Adrenal gland (tissue), 9 donors: ENCODE measurements at regions not wholly inside any gene's neighbourhood (a gene's known extent, or its start where the extent isn't known, plus 50 kb on each side); places are given as distances from the start of the nearest gene placed in this dataset.
A peak's percentile ranks its signal among the peaks of the same experiment; 100 is the strongest.

Experiments
- DNase-seq, 7 donors: peaks; one replicate each; pipeline ENCODE4 v3.0.0-alpha.2; 2019 to 2020
- H3K27ac ChIP-seq, 5 donors: fragments of 200-600 bp; sonication (generic) in 4 of 5; 1 replicate in 3 of 5; 2 replicates in 2 of 5; pipeline versions ENCODE4 v1.5.1 to v1.8.0; 2016 to 2020; ENCODE audit warnings: mild to moderate bottlenecking in 1 of 5
- H3K27me3 ChIP-seq: fragments of 200-600 bp; 2 replicates; pipeline ENCODE4 v1.8.0; 2021
- H3K36me3 ChIP-seq, 2 donors: fragments of 200-600 bp; replicated peaks in 1 of 2; 1 replicate in 1 of 2; 2 replicates in 1 of 2; pipeline versions ENCODE4 v1.5.1 to v1.8.0; 2018 to 2022
- H3K4me1 ChIP-seq, 2 donors: fragments of 200-600 bp; replicated peaks in 1 of 2; 1 replicate in 1 of 2; 2 replicates in 1 of 2; pipeline versions ENCODE4 v1.5.1 to v1.8.0; 2018 to 2021
- H3K4me3 ChIP-seq, 4 donors: fragments of 200-600 bp; sonication (generic) in 3 of 4; one replicate each; pipeline ENCODE4 v1.5.1; 2016 to 2018
- H3K9me3 ChIP-seq, 3 donors: fragments of 200-600 bp; sonication (generic) in 1 of 3; replicated peaks in 1 of 3; 1 replicate in 2 of 3; 2 replicates in 1 of 3; pipeline versions ENCODE4 v1.5.1 to v1.8.0; 2016 to 2021
- CTCF ChIP-seq, 6 experiments: fragments of 450-650 bp in 4 of 6; fragments of 200-600 bp in 2 of 6; sonication (generic) in 1 of 6; IDR thresholded peaks; 1 replicate in 5 of 6; 2 replicates in 1 of 6; pipeline versions ENCODE4 v1.5.1 to v1.8.0; 2016 to 2021; ENCODE audit warnings: antibody characterized with exemption in 6 of 6, mild to moderate bottlenecking in 2 of 6, moderate library complexity in 1 of 6
- POLR2A ChIP-seq, 2 donors: fragments of 450-650 bp; IDR thresholded peaks; one replicate each; pipeline ENCODE4 v1.6.1; 2017; ENCODE audit warnings: antibody characterized with exemption in 2 of 2, mild to moderate bottlenecking in 2 of 2, moderate library complexity in 1 of 2
- WGBS, 4 donors: extraction: QIAGEN DNeasy Blood & Tissue Kit in 2 of 4; methylation state at CpG; one replicate each; pipeline versions ENCODE4 v1.1.5 to v1.1.7; 2013 to 2017; 5-methylcytosine and 5-hydroxymethylcytosine counted together
- intact Hi-C, 2 donors: fragments of 100-400 bp; cut with DNase I; formaldehyde crosslinking; loops; one replicate each; pipeline versions ENCODE4 v1.14.1 to v1.15.0; 2022 to 2023
- donor health status: healthy with polysubstance abuse.
- donor health status: Bipolar disorder and iron deficiency.
- donor health status: DM: yes; HTN: yes; CAD: no.
- donor health status: DM: no; HTN: no; CAD: no.
- donor health status: DM: no; HTN: no; CAD: no.

- 0 to 74% (median 45%) methylated on average over 1 of the region's 1 CpG for WGBS, 4 donors
- intact Hi-C loops, result no loop called here
- no peak for DNase-seq
- TF ChIP-seq POLR2A (IDR thresholded peaks at IDR 0.05), result no peak
- TF ChIP-seq CTCF (IDR thresholded peaks at IDR 0.05), result no peak
- H3K9me3 ChIP-seq, result no peaks in the 10 kb centered on the region
- no peak overlapping the region for H3K4me3 ChIP-seq
- no peaks in the 10 kb centered on the region for H3K4me1 ChIP-seq
- H3K36me3 ChIP-seq, result no peaks in the 10 kb centered on the region
- H3K27me3 ChIP-seq, result no peaks in the 10 kb centered on the region
- no peak overlapping the region for H3K27ac ChIP-seq
These were observed 567.4 kb upstream of the TMPRSS15 start for GRCh38 chr21:18970941-18971340.

GRCh38 chr21:18985584-18985983, 582.0 kb upstream of the TMPRSS15 start:
- Histone ChIP-seq H3K4me1 (no peaks in the 10 kb centered on the region), H3K27me3 (no peaks in the 10 kb centered on the region), H3K27ac (no peak overlapping the region), H3K36me3 (no peaks in the 10 kb centered on the region), H3K4me3 (no peak overlapping the region), H3K9me3 (peaks cover 0 to 3% (median 0%) of the 10 kb centered on the region in 3 donors)
- intact Hi-C loops, result no loop called here
- TF ChIP-seq CTCF (IDR thresholded peaks at IDR 0.05) (no peak), POLR2A (IDR thresholded peaks at IDR 0.05) (no peak)
- DNase-seq, result no peak

- Histone ChIP-seq H3K4me1 (no peaks in the 10 kb centered on the region), H3K27me3 (no peaks in the 10 kb centered on the region), H3K27ac (no peak overlapping the region), H3K9me3 (peaks cover 0 to 3% (median 0%) of the 10 kb centered on the region in 3 donors), H3K4me3 (no peak overlapping the region), H3K36me3 (no peaks in the 10 kb centered on the region)
- no peak for DNase-seq
- 71 to 74% (median 72%) methylated on average over 4 of the region's 4 CpGs for WGBS, 4 donors
- TF ChIP-seq POLR2A (IDR thresholded peaks at IDR 0.05) (no peak), CTCF (IDR thresholded peaks at IDR 0.05) (no peak)
- intact Hi-C loops, result no loop called here
These were observed 582.6 kb upstream of the TMPRSS15 start for GRCh38 chr21:18986197-18986596.

GRCh38 chr21:18987520-18988026, 584.0 kb upstream of the TMPRSS15 start:
- Histone ChIP-seq H3K4me3 (no peak overlapping the region), H3K36me3 (no peaks in the 10 kb centered on the region), H3K27me3 (no peaks in the 10 kb centered on the region), H3K27ac (no peak overlapping the region), H3K4me1 (no peaks in the 10 kb centered on the region), H3K9me3 (peaks cover 0 to 3% (median 0%) of the 10 kb centered on the region in 3 donors)
- WGBS, 4 donors, result 80 to 91% (median 86%) methylated on average over 6 to 11 of the region's 11 CpGs
- no peak for TF ChIP-seq CTCF (IDR thresholded peaks at IDR 0.05)
- TF ChIP-seq POLR2A (IDR thresholded peaks at IDR 0.05), result no peak
- intact Hi-C loops, result no loop called here
- DNase-seq, result peak in 1 of 7 donors; percentile 48
